ENCODE measurements at regions not wholly inside any gene's neighbourhood (a gene's known extent, or its start where the extent isn't known, plus 50 kb on each side); places are given as distances from the start of the nearest gene placed in this dataset.

DNA sequence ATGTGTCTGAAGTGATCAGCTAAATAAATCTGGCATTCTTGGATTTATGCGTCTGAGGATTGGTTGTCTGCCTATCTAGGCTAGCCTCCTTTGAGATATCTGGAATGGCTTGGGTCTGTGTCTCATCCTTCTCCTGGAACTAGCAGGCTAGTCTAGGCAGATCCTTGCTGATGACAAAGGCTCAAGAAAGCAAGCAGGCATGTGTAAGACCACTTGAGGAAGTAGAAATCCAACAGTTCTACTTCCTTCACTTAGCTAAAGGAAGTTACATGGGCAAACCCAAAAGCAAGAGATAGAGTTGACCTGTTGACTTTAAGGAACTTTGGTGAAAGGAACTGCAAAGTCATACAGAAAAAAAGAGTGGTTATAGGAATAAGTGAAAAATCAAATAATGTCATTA is 672.6 kb downstream of the MAFB start:
- TF ChIP-seq, protein P1, sequence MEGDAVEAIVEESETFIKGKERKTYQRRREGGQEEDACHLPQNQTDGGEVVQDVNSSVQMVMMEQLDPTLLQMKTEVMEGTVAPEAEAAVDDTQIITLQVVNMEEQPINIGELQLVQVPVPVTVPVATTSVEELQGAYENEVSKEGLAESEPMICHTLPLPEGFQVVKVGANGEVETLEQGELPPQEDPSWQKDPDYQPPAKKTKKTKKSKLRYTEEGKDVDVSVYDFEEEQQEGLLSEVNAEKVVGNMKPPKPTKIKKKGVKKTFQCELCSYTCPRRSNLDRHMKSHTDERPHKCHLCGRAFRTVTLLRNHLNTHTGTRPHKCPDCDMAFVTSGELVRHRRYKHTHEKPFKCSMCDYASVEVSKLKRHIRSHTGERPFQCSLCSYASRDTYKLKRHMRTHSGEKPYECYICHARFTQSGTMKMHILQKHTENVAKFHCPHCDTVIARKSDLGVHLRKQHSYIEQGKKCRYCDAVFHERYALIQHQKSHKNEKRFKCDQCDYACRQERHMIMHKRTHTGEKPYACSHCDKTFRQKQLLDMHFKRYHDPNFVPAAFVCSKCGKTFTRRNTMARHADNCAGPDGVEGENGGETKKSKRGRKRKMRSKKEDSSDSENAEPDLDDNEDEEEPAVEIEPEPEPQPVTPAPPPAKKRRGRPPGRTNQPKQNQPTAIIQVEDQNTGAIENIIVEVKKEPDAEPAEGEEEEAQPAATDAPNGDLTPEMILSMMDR (IDR thresholded peaks at IDR 0.05; ENCODE audit: low read depth, low read length, poor library complexity, severe bottlenecking): no peak
- no peak for TF ChIP-seq EZH2phosphoT487 (IDR thresholded peaks at IDR 0.05; ENCODE audit: borderline replicate concordance, low read length)

Data from DOHH2 (cell line).